SK-N-SH (cell line): ENCODE measurements at regions not wholly inside any gene's neighbourhood (a gene's known extent, or its start where the extent isn't known, plus 50 kb on each side); places are given as distances from the start of the nearest gene placed in this dataset.

Experiments
- CTCF ChIA-PET: fragments of 300-600, 350-600 bp; formaldehyde crosslinking; extraction: SDS; loops from one replicate; lab custom pipeline; 2021; lab: Yijun Ruan, JAX
- POLR2A ChIA-PET: fragments of 350-600 bp; sonication (Branson Sonifier 250); formaldehyde crosslinking; extraction: SDS; loops from one replicate; lab custom pipeline; 2020; ENCODE audit warnings: antibody characterized with exemption, inconsistent platforms; lab: Yijun Ruan, JAX
- DNase-seq: peaks from one replicate; pipeline ENCODE4 v3.0.0; 2012
- H2AFZ ChIP-seq: fragments of 200-600 bp; sonication (generic); 2 replicates; pipeline ENCODE4 v1.8.1; 2016; ENCODE audit warnings: antibody characterized with exemption, mild to moderate bottlenecking, low read depth
- H3F3A ChIP-seq: fragments of 200-600 bp; sonication (generic); replicated peaks from 2 replicates; pipeline ENCODE3; 2016; ENCODE audit warnings: antibody characterized with exemption, mild to moderate bottlenecking; ENCODE audit not compliant: insufficient read depth
- H3K27ac ChIP-seq, 2 experiments: fragments of 200-500 bp in 1 of 2; fragments of 200-600 bp in 1 of 2; sonication (Bioruptor generic) in 1 of 2; sonication (generic), shearing (Covaris generic) in 1 of 2; 2 replicates each; pipeline versions ENCODE4 v1.5.1 to v1.6.1; 2014 to 2016; ENCODE audit warnings: low read depth in 2 of 2, inconsistent platforms in 1 of 2, low read length in 1 of 2, mild to moderate bottlenecking in 1 of 2, mixed read lengths in 1 of 2
- H3K27me3 ChIP-seq: fragments of 200-600 bp; sonication (generic), shearing (Covaris generic); 2 replicates; pipeline ENCODE4 v1.6.1; 2016; ENCODE audit warnings: mixed run types; ENCODE audit not compliant: insufficient read depth
- H3K36me3 ChIP-seq, 2 experiments: fragments of 200-500 bp in 1 of 2; fragments of 200-600 bp in 1 of 2; sonication (Bioruptor generic) in 1 of 2; sonication (generic) in 1 of 2; replicated peaks in 1 of 2; 2 replicates each; pipeline versions ENCODE3 to v1.5.1; 2014 to 2016; ENCODE audit warnings: low read length in 1 of 2, mild to moderate bottlenecking in 1 of 2; ENCODE audit not compliant: insufficient read depth in 2 of 2, control insufficient read depth in 1 of 2
- H3K4me1 ChIP-seq, 2 experiments: fragments of 200-500 bp in 1 of 2; fragments of 200-600 bp in 1 of 2; sonication (Bioruptor generic) in 1 of 2; sonication (generic), shearing (Covaris generic) in 1 of 2; 2 replicates each; pipeline versions ENCODE4 v1.5.1 to v1.6.1; 2014 to 2016; ENCODE audit warnings: low read depth in 1 of 2, low read length in 1 of 2, mixed run types in 1 of 2; ENCODE audit not compliant: insufficient read depth in 2 of 2, control insufficient read depth in 1 of 2
- H3K4me2 ChIP-seq: fragments of 200-600 bp; sonication (generic), shearing (Covaris generic); 2 replicates; pipeline ENCODE4 v1.6.1; 2017; ENCODE audit warnings: mixed run types
- H3K4me3 ChIP-seq, 2 experiments: fragments of 200-500 bp in 1 of 2; fragments of 200-600 bp in 1 of 2; sonication (Bioruptor generic) in 1 of 2; sonication (generic), shearing (Covaris generic) in 1 of 2; 2 replicates each; pipeline versions ENCODE4 v1.5.1 to v1.8.1; 2014 to 2016; ENCODE audit warnings: low read depth in 2 of 2, inconsistent platforms in 1 of 2, low read length in 1 of 2, mild to moderate bottlenecking in 1 of 2, mixed read lengths in 1 of 2, moderate library complexity in 1 of 2
- H3K79me2 ChIP-seq: fragments of 200-600 bp; sonication (generic); 2 replicates; pipeline ENCODE4 v1.8.1; 2017; ENCODE audit warnings: mild to moderate bottlenecking; ENCODE audit not compliant: insufficient read depth
- H3K9ac ChIP-seq: fragments of 200-600 bp; sonication (generic); 2 replicates; pipeline ENCODE4 v1.6.1; 2017; ENCODE audit warnings: mixed run types
- H3K9me2 ChIP-seq: fragments of 200-600 bp; sonication (generic); 2 replicates; pipeline ENCODE4 v1.6.1; 2017; ENCODE audit warnings: mixed run types
- H3K9me3 ChIP-seq: fragments of 200-600 bp; sonication (generic); 2 replicates; pipeline ENCODE4 v1.6.1; 2017; ENCODE audit warnings: mixed run types, mild to moderate bottlenecking, moderate library complexity
- H4K20me1 ChIP-seq: fragments of 200-600 bp; sonication (generic); 2 replicates; pipeline ENCODE4 v1.6.1; 2017; ENCODE audit warnings: mild to moderate bottlenecking, mixed run types; ENCODE audit not compliant: insufficient read depth
- EZH2phosphoT487 ChIP-seq: fragments of 200-600 bp; sonication (generic); IDR thresholded peaks from 2 replicates; pipeline ENCODE4 v1.6.1; 2017; ENCODE audit warnings: low read depth, mixed run types, mild to moderate bottlenecking, antibody characterized with exemption, moderate library complexity, borderline replicate concordance
- FOXM1 ChIP-seq: IDR thresholded peaks from 2 replicates; pipeline ENCODE4 v1.4.0; 2012; ENCODE audit warnings: low read depth, mild to moderate bottlenecking
- GABPA ChIP-seq: IDR thresholded peaks from 2 replicates; pipeline ENCODE4 v1.4.0; 2012; ENCODE audit warnings: low read depth, mild to moderate bottlenecking
- GATA2 ChIP-seq: sonication (generic); formaldehyde crosslinking; IDR thresholded peaks from 2 replicates; pipeline ENCODE4 v1.5.0; 2020; ENCODE audit warnings: mild to moderate bottlenecking, missing genetic modification reagents
- IRF3 ChIP-seq: fragments of 150-350 bp; IDR thresholded peaks from 2 replicates; pipeline ENCODE4 v1.6.1; 2016; ENCODE audit warnings: mild to moderate bottlenecking, low read depth, low read length
- JUND ChIP-seq: IDR thresholded peaks from 2 replicates; pipeline ENCODE4 v1.4.0; 2012
- MEF2A ChIP-seq: IDR thresholded peaks from 2 replicates; pipeline ENCODE4 v1.4.0; 2012; ENCODE audit warnings: low read depth, borderline replicate concordance
- NFIC ChIP-seq: IDR thresholded peaks from 2 replicates; pipeline ENCODE4 v1.4.0; 2012; ENCODE audit warnings: borderline replicate concordance
- PBX3 ChIP-seq: IDR thresholded peaks from 2 replicates; pipeline ENCODE4; 2012
- RCOR1 ChIP-seq: fragments of 150-350 bp; IDR thresholded peaks from 2 replicates; pipeline ENCODE4 v1.6.1; 2017; ENCODE audit warnings: antibody characterized with exemption, low read length
- REST ChIP-seq: IDR thresholded peaks from 2 replicates; pipeline ENCODE4 v1.6.1; 2012; ENCODE audit warnings: mild to moderate bottlenecking, low read depth, low read length, moderate library complexity
- RFX5 ChIP-seq: IDR thresholded peaks from 2 replicates; pipeline ENCODE4 v1.6.1; 2012; ENCODE audit warnings: mild to moderate bottlenecking, improper control_type of control experiment, low read length
- RXRA ChIP-seq: IDR thresholded peaks from 2 replicates; pipeline ENCODE4 v1.4.0; 2012; ENCODE audit warnings: low read depth, mild to moderate bottlenecking, borderline replicate concordance
- SIN3A ChIP-seq: IDR thresholded peaks from 2 replicates; pipeline ENCODE4 v1.6.1; 2012; ENCODE audit warnings: low read depth, mild to moderate bottlenecking, low read length, moderate library complexity, borderline replicate concordance
- TAF1 ChIP-seq: IDR thresholded peaks from 2 replicates; pipeline ENCODE4 v1.6.1; 2012; ENCODE audit warnings: low read depth, mild to moderate bottlenecking, low read length, moderate library complexity, borderline replicate concordance
- TCF12 ChIP-seq: IDR thresholded peaks from 2 replicates; pipeline ENCODE4 v1.4.0; 2012
- USF1 ChIP-seq: IDR thresholded peaks from 2 replicates; pipeline ENCODE4 v1.4.0; 2012; ENCODE audit warnings: low read depth, borderline replicate concordance
- USF2 ChIP-seq: fragments of 150-350 bp; IDR thresholded peaks from 2 replicates; pipeline ENCODE4 v1.6.1; 2017; ENCODE audit warnings: antibody characterized with exemption, low read length, low read depth, borderline replicate concordance
- YY1 ChIP-seq: IDR thresholded peaks from 2 replicates; pipeline ENCODE4 v1.4.0; 2012; ENCODE audit warnings: low read depth, mild to moderate bottlenecking
- ZBTB33 ChIP-seq: IDR thresholded peaks from 2 replicates; pipeline ENCODE4 v1.4.0; 2012; ENCODE audit warnings: low read depth, borderline replicate concordance
- WGBS: methylation state at CpG from one replicate; pipeline ENCODE4 v1.1.6; 2017; ENCODE audit warnings: low lambda C conversion rate; 5-methylcytosine and 5-hydroxymethylcytosine counted together

GRCh38 chr6:92682516-92683398, 736.6 kb downstream of the EPHA7 start:
- Histone ChIP-seq H3K27ac (no peak overlapping the region), H3K9ac (no peak overlapping the region), H2AFZ (no peak overlapping the region), H3K4me3 (no peak overlapping the region), H3K27me3 (no peaks in the 10 kb centered on the region), H4K20me1 (no peaks in the 10 kb centered on the region), H3K4me2 (no peak overlapping the region), H3K9me2 (no peaks in the 10 kb centered on the region), H3K36me3 (no peaks in the 10 kb centered on the region), H3F3A (no peaks in the 10 kb centered on the region), H3K79me2 (no peaks in the 10 kb centered on the region), H3K4me1 (no peaks in the 10 kb centered on the region), H3K9me3 (no peaks in the 10 kb centered on the region)
- WGBS = 9% methylated on average over 4 of the region's 4 CpGs
- CTCF ChIA-PET = no interaction called here
- POLR2A ChIA-PET = no interaction called here
- TF ChIP-seq GABPA (no peak), MEF2A (no peak), USF2 (no peak), PBX3 (no peak), TCF12 (no peak), TAF1 (no peak), GATA2 (CRISPR knock-in tag) (no peak), JUND (no peak), RFX5 (no peak), RCOR1 (no peak), EZH2phosphoT487 (no peak), FOXM1 (no peak), IRF3 (no peak), RXRA (no peak), NFIC (no peak), REST (no peak), SIN3A (no peak), USF1 (no peak), ZBTB33 (no peak), YY1 (no peak)
- no peak for DNase-seq
